ENCODE measurements at regions not wholly inside any gene's neighbourhood (a gene's known extent, or its start where the extent isn't known, plus 50 kb on each side); places are given as distances from the start of the nearest gene placed in this dataset.

DNA sequence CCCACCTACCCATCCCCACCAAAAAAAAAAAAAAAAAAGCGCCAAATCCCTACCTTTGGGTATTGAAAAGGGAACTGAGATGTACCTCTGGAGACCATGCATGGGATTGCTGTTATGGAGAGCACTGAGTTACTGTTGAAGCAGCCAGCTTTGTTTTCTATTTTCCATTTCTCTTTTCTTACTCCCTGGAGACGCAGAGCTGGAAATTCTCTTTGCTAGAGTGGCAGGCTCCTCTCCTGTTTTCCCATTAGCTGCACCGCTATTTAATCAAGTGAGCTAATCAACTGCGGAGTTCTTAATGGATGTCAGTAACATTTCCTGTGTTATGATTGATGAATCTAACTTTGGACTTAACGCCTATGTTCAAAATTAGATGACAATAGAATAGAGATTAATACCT is 136.1 kb upstream of the LMCD1 start:
- H2BK20ac ChIP-seq (ENCODE audit: low read depth, low read length), result no peak overlapping the region
- H2AK5ac ChIP-seq (ENCODE audit: low read depth, low read length), result no peak overlapping the region
- no peak overlapping the region for H2AFZ ChIP-seq (replicated peaks; ENCODE audit: low read length, poor library complexity)
- H2BK5ac ChIP-seq (ENCODE audit: low read depth, low read length, poor library complexity, severe bottlenecking), result no peak overlapping the region
- no peaks in the 10 kb centered on the region for H3K36me3 ChIP-seq (ENCODE audit: control insufficient read depth, insufficient read depth, low read length)
- TF ChIP-seq POLR2A (IDR thresholded peaks at IDR 0.05; ENCODE audit: low read depth, low read length), result no peak
- no peak for TF ChIP-seq NFE2L2 (IDR thresholded peaks at IDR 0.05; ENCODE audit: low read depth, low read length)
- no peak for TF ChIP-seq BHLHE40 (IDR thresholded peaks at IDR 0.05; ENCODE audit: low read depth, low read length)
- TF ChIP-seq FOS (IDR thresholded peaks at IDR 0.05; ENCODE audit: low read depth, low read length), result no peak
- TF ChIP-seq MAZ (IDR thresholded peaks at IDR 0.05; ENCODE audit: borderline replicate concordance, low read depth, low read length), result no peak
- no peak for TF ChIP-seq SMC3 (IDR thresholded peaks at IDR 0.05; ENCODE audit: low read depth, low read length)
- no peak for TF ChIP-seq CEBPB (IDR thresholded peaks at IDR 0.05; ENCODE audit: low read depth, low read length)
- TF ChIP-seq CHD1 (IDR thresholded peaks at IDR 0.05; ENCODE audit: low read depth, low read length), result no peak
- TF ChIP-seq, protein P1, sequence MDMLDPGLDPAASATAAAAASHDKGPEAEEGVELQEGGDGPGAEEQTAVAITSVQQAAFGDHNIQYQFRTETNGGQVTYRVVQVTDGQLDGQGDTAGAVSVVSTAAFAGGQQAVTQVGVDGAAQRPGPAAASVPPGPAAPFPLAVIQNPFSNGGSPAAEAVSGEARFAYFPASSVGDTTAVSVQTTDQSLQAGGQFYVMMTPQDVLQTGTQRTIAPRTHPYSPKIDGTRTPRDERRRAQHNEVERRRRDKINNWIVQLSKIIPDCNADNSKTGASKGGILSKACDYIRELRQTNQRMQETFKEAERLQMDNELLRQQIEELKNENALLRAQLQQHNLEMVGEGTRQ (IDR thresholded peaks at IDR 0.05; ENCODE audit: low read depth, low read length), result no peak
- TF ChIP-seq MXI1 (IDR thresholded peaks at IDR 0.05; ENCODE audit: borderline replicate concordance, low read depth, low read length), result no peak
- no peak for TF ChIP-seq MAFK (IDR thresholded peaks at IDR 0.05; ENCODE audit: low read depth, low read length)
- TF ChIP-seq RCOR1 (IDR thresholded peaks at IDR 0.05; ENCODE audit: insufficient replicate concordance, low read length), result no peak
- no peak for TF ChIP-seq RFX5 (IDR thresholded peaks at IDR 0.05; ENCODE audit: low read depth, low read length)
- TF ChIP-seq, protein P2, sequence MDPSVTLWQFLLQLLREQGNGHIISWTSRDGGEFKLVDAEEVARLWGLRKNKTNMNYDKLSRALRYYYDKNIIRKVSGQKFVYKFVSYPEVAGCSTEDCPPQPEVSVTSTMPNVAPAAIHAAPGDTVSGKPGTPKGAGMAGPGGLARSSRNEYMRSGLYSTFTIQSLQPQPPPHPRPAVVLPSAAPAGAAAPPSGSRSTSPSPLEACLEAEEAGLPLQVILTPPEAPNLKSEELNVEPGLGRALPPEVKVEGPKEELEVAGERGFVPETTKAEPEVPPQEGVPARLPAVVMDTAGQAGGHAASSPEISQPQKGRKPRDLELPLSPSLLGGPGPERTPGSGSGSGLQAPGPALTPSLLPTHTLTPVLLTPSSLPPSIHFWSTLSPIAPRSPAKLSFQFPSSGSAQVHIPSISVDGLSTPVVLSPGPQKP (IDR thresholded peaks at IDR 0.05; ENCODE audit: borderline replicate concordance, low read depth, low read length), result no peak
- TF ChIP-seq, protein P3, sequence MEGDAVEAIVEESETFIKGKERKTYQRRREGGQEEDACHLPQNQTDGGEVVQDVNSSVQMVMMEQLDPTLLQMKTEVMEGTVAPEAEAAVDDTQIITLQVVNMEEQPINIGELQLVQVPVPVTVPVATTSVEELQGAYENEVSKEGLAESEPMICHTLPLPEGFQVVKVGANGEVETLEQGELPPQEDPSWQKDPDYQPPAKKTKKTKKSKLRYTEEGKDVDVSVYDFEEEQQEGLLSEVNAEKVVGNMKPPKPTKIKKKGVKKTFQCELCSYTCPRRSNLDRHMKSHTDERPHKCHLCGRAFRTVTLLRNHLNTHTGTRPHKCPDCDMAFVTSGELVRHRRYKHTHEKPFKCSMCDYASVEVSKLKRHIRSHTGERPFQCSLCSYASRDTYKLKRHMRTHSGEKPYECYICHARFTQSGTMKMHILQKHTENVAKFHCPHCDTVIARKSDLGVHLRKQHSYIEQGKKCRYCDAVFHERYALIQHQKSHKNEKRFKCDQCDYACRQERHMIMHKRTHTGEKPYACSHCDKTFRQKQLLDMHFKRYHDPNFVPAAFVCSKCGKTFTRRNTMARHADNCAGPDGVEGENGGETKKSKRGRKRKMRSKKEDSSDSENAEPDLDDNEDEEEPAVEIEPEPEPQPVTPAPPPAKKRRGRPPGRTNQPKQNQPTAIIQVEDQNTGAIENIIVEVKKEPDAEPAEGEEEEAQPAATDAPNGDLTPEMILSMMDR (conservative IDR thresholded peaks at IDR 0.05; ENCODE audit: low read depth, low read length), result no peak
- TF ChIP-seq RAD21 (IDR thresholded peaks at IDR 0.05; ENCODE audit: low read length), result no peak
- H3K79me1 ChIP-seq (ENCODE audit: low read depth in 1 of 2, low read length in 2 of 2), result no peaks in the 10 kb centered on the region
- WGBS, 2 experiments (ENCODE audit: extremely low coverage in 2 of 2, insufficient read length in 1 of 2), result no CpG with 5 or more reads among the region's 5 CpGs
- no peak overlapping the region for H3K9ac ChIP-seq (ENCODE audit: low read depth, low read length)
- no TSS peak for BruUV-seq (replicated peaks)
- H3K14ac ChIP-seq (replicated peaks; ENCODE audit: low read depth, low read length), result no peak overlapping the region
- no peaks in the 10 kb centered on the region for H4K20me1 ChIP-seq (ENCODE audit: insufficient read depth, low read length)
- no peak for DNase-seq
- H4K91ac ChIP-seq (ENCODE audit: insufficient read depth, low read depth, low read length), result no peak overlapping the region
- no peaks in the 10 kb centered on the region for H3K9me1 ChIP-seq (ENCODE audit: insufficient read depth, low read length)
- dilution Hi-C loops (cut with HindIII; ENCODE audit: low sequenced_read_pairs, unreplicated experiment) (no loop called here), intact Hi-C loops (cut with micrococcal nuclease) (no loop called here), in situ Hi-C loops (cut with MboI; ENCODE audit: low sequenced_read_pairs) (no loop called here)
- H3K56ac ChIP-seq (ENCODE audit: extremely low read depth, insufficient read depth, low read length), result no peak overlapping the region
- no peak overlapping the region for H2BK15ac ChIP-seq (ENCODE audit: low read depth, low read length)
- no peak overlapping the region for H3K18ac ChIP-seq (ENCODE audit: low read depth, low read length)
- H4K8ac ChIP-seq (ENCODE audit: low read depth in 2 of 2, low read length in 2 of 2), result no peak overlapping the region
- no peak for ATAC-seq (ENCODE audit: low read depth)
- H4K5ac ChIP-seq (ENCODE audit: low read depth, low read length), result no peak overlapping the region
- ChIA-PET CTCF (interaction anchor here (0.7 kb wide), 1 partner anchor 9 kb away, joined by 6 read pairs; no protein-coding TSS in a partner anchor), POLR2A (ENCODE audit: unreplicated experiment) (no interaction called here)
- no peaks in the 10 kb centered on the region; the same call in none of the 2 replicates for H3K27me3 ChIP-seq (ENCODE audit: control insufficient read depth, insufficient read depth, low read length)
- no peak overlapping the region for H3K4me3 ChIP-seq (ENCODE audit: insufficient read depth, low read depth, low read length)
- H3K23ac ChIP-seq (ENCODE audit: low read depth, low read length), result no peak overlapping the region
- H3K4ac ChIP-seq (ENCODE audit: low read depth, low read length), result no peak overlapping the region
- H2BK120ac ChIP-seq (ENCODE audit: low read depth, low read length), result no peak overlapping the region
- no peak overlapping the region for H3K27ac ChIP-seq (ENCODE audit: insufficient read depth, low read length)
- H3K4me1 ChIP-seq (ENCODE audit: control insufficient read depth, insufficient read depth, low read length), result no peaks in the 10 kb centered on the region
- H3K9me3 ChIP-seq (ENCODE audit: control insufficient read depth, insufficient read depth, low read length), result no peaks in the 10 kb centered on the region
- no peak overlapping the region for H2AK9ac ChIP-seq (replicated peaks; ENCODE audit: low read depth, low read length, poor library complexity)
- no peak overlapping the region for H3K4me2 ChIP-seq (ENCODE audit: low read depth, low read length)

Data from IMR-90 (cell line).